BJ (cell line): ENCODE measurements at regions not wholly inside any gene's neighbourhood (a gene's known extent, or its start where the extent isn't known, plus 50 kb on each side); places are given as distances from the start of the nearest gene placed in this dataset.
"Not testable (repeated sequence)": the region's sequence is repeated elsewhere in the genome, so short reads cannot be mapped to it uniquely, and the experiment has no call there.

Experiments used
- CTCF ChIA-PET: fragments of 350-600 bp; formaldehyde crosslinking; extraction: SDS; loops from one replicate; lab custom pipeline; 2021; ENCODE audit warnings: antibody characterized with exemption, inconsistent platforms; lab: Yijun Ruan, JAX
- POLR2A ChIA-PET: fragments of 300-600 bp; sonication (Branson Sonifier 250); formaldehyde crosslinking; extraction: SDS; loops from one replicate; lab custom pipeline; 2021; ENCODE audit warnings: antibody characterized with exemption; lab: Charles Lee
- DNase-seq: peaks from one replicate; pipeline ENCODE4 v3.0.0-alpha.2; 2011; ENCODE audit warnings: low read depth
- H3K27me3 ChIP-seq: 2 replicates; pipeline ENCODE4 v1.6.0; 2011; ENCODE audit warnings: low read length; ENCODE audit not compliant: control insufficient read depth, insufficient read depth
- H3K36me3 ChIP-seq: 2 replicates; pipeline ENCODE4 v1.5.1; 2011; ENCODE audit warnings: low read length; ENCODE audit not compliant: control insufficient read depth, insufficient read depth
- H3K4me3 ChIP-seq: 2 replicates; pipeline ENCODE4 v1.5.1; 2011; ENCODE audit warnings: low read depth, mild to moderate bottlenecking, control low read depth, low read length
- TF ChIP-seq, protein P1 (sequence below): IDR thresholded peaks from 2 replicates; pipeline ENCODE4 v1.5.1; 2011; ENCODE audit warnings: low read depth, mild to moderate bottlenecking, control low read depth, inconsistent platforms, low read length, moderate library complexity; ENCODE audit not compliant: insufficient read depth

DNA sequence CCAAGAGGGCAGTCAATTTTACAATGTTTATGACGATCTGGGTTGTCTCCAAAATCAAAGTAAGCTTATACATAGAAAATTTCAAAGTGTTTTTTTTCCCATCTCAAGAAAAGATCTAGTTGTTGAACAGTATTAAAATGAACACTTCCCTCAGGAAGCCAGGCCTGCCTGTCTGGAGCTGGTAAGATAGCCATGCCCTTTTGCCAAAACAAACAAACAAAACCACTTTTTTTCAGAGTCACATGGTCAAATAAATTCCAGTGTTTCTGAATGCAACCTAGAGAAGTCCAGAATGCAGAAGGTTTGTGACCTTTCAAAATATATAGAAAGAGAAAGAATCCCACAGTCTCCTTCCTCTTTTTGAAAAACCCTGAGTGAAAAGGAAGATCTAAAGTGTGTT, 178.6 kb upstream of the TSPY4 start:
- TF ChIP-seq, protein P1, sequence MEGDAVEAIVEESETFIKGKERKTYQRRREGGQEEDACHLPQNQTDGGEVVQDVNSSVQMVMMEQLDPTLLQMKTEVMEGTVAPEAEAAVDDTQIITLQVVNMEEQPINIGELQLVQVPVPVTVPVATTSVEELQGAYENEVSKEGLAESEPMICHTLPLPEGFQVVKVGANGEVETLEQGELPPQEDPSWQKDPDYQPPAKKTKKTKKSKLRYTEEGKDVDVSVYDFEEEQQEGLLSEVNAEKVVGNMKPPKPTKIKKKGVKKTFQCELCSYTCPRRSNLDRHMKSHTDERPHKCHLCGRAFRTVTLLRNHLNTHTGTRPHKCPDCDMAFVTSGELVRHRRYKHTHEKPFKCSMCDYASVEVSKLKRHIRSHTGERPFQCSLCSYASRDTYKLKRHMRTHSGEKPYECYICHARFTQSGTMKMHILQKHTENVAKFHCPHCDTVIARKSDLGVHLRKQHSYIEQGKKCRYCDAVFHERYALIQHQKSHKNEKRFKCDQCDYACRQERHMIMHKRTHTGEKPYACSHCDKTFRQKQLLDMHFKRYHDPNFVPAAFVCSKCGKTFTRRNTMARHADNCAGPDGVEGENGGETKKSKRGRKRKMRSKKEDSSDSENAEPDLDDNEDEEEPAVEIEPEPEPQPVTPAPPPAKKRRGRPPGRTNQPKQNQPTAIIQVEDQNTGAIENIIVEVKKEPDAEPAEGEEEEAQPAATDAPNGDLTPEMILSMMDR, result no peak
- Histone ChIP-seq H3K4me3 (no peak overlapping the region), H3K36me3 (no peaks in the 10 kb centered on the region), H3K27me3 (no peaks in the 10 kb centered on the region)
- ChIA-PET POLR2A (no interaction called here), CTCF (no interaction called here)
- DNase-seq, result no peak

DNA sequence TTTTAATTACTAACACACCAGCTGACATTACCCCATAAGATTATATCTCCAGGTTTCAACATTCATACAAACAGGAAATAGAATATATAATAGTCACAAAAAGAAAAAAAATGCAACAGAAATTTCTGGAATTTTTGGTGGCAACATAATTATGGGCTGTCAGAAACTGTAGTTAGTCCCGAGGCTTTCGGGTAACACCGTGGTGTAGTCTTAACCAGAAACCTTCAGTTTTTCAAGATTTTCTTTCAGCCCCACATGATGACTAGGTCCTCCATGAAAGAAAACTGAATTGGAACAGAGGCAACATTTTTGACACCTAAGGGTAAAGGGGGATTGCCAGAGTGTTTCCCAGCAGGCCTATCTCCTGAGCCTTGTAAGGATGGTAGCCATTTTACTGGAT, 176.9 kb upstream of the TSPY4 start:
- CTCF ChIA-PET, POLR2A ChIA-PET, H3K4me3 ChIP-seq: not testable (repeated sequence)

DNA sequence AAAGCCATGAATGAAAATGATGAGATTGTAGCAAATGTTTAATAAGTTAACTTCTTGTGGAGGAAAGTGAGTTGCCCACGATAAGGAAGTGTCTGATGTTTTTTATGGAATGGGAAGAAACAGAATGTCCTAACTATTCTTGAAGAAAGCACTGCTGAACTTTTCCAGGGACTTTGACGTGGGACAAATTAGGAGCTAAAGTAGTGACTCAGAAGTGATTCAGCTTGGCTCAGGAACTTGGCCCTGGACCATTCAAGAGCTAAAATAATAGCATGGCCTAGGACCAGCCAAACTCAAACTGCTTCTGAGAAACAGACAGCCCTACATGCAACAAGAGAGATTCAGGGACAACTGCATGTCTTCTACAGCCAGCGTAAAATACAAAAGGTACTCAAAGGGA, 176.3 kb upstream of the TSPY4 start:
- H3K4me3 ChIP-seq, H3K27me3 ChIP-seq, CTCF ChIA-PET, DNase-seq, POLR2A ChIA-PET, H3K36me3 ChIP-seq: not testable (repeated sequence)

More for the DNA sequence above, 176.9 kb upstream of the TSPY4 start:
- not testable (repeated sequence) for DNase-seq, H3K36me3 ChIP-seq, H3K27me3 ChIP-seq

DNA sequence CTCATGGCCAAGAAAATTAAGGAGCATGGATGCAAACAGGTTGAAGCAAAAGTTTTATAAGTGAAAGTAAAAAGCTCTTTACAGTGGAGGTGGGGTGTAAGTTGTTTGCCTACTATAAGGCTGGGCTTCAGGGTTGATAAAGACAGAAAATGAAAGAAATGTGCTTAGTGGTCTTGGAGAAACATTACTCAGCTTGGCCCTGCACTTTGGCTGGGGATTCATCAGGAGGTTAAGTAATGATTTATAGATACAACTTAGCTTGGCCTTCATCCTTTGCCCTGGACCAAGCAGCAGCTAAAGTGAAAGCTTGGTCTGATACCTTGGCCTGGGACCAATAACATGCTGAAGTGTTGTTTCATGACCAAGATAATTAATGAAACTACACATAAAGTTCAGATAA, 175.3 kb upstream of the TSPY4 start:
- H3K36me3 ChIP-seq, DNase-seq, CTCF ChIA-PET, H3K4me3 ChIP-seq, H3K27me3 ChIP-seq, POLR2A ChIA-PET: not testable (repeated sequence)

DNA sequence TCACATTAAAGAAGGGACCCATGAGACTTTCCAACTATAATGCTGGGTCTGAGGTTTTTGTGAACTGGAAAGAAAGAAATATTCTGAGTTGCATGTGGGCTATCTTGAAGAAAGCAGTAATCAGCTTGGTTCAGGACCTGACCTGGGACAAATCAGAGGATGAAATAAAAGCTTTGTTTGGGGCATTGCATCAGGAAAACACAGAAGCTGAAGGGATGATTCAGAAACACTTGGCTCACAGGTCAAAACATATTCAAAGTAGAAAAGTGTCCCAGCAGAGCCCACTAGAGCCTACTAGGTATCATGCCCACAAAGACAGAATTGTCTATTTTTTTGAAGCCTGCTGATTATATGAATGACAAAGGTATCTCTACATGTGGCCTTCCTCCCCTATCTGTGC, 174.8 kb upstream of the TSPY4 start:
- H3K36me3 ChIP-seq, CTCF ChIA-PET, H3K27me3 ChIP-seq, POLR2A ChIA-PET, DNase-seq, H3K4me3 ChIP-seq: not testable (repeated sequence)

DNA sequence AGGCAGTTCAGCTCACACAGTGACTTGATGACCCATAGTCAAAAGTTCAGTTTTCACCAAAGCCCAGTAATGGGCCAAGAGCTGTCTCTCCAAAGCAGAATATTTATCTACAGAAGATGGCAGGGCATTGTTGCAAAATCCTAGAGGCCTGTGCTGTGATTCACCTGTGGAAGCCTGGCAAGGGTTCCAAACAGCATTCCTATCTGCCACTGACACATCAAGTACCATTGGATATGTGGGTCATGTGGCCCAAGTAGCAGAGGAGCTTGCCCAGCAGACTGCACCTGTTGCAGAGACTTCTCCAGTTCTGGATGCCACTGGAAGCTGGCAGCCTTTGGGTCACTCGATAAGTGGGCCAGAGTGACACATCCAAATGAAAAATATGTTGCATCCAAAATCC, 159.6 kb upstream of the TSPY4 start:
- H3K4me3 ChIP-seq, DNase-seq, POLR2A ChIA-PET, H3K36me3 ChIP-seq, H3K27me3 ChIP-seq, CTCF ChIA-PET: not testable (repeated sequence)

DNA sequence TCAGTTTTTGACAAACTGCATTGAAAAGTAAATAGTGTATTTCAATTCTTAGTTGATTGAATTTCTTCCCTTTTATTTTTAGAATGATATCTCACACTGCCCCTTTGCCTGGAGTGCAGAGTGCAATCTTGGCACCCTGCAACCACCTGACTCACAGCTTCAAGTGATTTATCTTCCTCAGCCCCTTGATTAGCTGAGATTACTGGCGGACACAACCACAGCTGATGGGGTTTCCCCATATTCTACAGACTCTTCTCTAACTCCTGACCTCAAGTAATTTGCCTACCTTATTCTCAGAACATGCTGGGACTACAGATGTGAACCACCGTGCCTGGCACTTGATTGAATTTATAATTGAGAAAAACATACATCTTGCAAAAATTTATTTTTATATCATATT, 152.4 kb upstream of the TSPY4 start:
- H3K4me3 ChIP-seq, DNase-seq, H3K36me3 ChIP-seq, POLR2A ChIA-PET, H3K27me3 ChIP-seq, CTCF ChIA-PET: not testable (repeated sequence)

DNA sequence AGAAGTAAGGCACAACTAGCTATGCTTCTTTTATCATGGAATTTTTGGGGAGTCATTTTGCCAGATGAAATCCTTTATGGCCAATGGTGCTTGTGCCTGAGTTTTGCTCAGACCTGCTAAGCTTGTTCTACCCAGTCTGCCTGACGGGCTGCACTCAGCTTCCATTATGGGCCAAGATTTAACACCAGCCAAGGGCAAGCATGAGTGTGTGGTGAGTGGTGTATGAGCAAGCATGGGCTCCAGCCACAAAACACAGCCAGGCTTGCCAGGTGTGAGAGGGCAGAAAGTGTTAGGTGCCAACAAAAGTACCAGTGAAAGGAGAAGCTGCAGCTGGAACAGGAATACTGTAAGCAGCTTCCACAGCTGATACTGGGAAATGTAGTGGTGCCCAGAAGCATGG, 130.2 kb upstream of the TSPY4 start:
- CTCF ChIA-PET, DNase-seq, H3K27me3 ChIP-seq, POLR2A ChIA-PET, H3K36me3 ChIP-seq, H3K4me3 ChIP-seq: not testable (repeated sequence)

DNA sequence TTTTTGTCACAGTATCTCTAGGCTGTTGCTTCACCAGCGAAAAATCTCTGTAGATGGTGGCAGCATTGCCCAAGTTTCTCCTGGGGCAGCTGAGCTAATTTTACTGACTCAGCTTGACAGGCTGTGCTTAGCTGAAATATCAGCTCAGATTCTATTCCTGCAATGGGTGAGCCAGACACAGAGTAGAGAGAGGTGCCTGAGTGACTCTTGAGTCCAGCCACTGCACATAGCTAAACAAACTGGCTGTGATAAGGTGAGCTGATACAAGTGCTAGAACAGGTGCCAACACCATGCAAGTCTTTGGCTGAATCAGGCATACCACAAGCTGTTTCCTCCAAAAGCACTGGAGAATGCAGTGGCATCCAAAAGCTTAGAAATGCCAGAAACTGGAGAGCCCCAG, 110.9 kb upstream of the TSPY4 start:
- ChIA-PET CTCF (no interaction called here), POLR2A (no interaction called here)
- DNase-seq, result no peak
- H3K36me3 ChIP-seq, result no peaks in the 10 kb centered on the region
- TF ChIP-seq, protein P1, result no peak
- no peaks in the 10 kb centered on the region for H3K27me3 ChIP-seq
- no peak overlapping the region for H3K4me3 ChIP-seq
